HG03175 (cell line): ENCODE measurements at regions not wholly inside any gene's neighbourhood (a gene's known extent, or its start where the extent isn't known, plus 50 kb on each side); places are given as distances from the start of the nearest gene placed in this dataset.

Experiments used
- ATAC-seq: cut with Tn5 transposase; IDR thresholded peaks from one replicate; pipeline ENCODE4 v1.9.1; 2021; ENCODE audit warnings: mild to moderate bottlenecking, moderate library complexity; ENCODE audit not compliant: unreplicated experiment

DNA sequence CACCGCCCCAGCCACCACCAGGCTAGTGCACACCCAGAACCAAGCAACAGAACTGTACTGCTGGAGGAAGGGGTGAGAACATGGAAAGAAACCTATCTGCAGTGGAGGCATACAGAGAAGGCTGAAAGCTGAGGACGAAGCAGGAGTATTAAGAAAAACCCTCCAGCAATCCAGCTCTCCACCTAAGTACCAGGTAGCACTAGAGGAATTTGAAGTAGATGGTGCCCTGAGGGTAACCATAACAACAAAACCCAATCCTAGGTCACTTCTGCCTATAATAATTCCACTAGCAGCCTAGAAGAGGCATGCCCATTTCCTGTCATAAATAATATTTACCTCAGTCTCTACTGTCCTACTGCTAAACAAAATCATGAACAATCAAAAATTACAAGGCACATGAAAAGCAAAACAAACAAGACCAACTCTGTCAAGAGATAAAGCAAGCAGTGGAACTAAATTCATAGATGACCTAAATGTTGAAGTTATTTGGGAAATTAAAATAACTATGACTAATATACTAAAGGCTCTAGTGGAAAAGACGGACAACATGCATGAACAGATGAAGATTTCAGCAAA is 51.1 kb downstream of the HYCC1 start:
- no peak for ATAC-seq

DNA sequence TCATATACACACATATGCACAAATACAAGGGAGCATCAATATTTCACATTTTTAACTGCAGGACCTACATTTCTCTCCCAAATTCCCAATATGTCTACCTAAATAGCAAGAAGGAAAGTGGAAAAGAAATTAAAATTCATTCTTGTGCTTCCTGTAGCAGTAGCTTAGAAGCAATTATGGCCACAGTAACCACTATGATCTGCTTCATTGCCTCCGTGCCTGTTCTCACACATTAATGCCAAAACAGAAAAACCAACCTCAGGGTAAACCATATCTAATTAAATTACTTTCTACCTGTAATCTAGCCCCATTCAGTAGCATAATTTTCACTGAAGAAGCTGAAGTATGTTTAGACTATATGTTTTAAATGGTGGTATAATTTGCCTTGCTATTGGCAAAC is 55.2 kb downstream of the HYCC1 start:
- no peak for ATAC-seq

- no peak for ATAC-seq
Measured at GRCh38 chr7:22954251-22954650, 59.7 kb downstream of the HYCC1 start.

GRCh38 chr7:22952306-22953015 is 61.5 kb downstream of the HYCC1 start:
- no peak for ATAC-seq

DNA sequence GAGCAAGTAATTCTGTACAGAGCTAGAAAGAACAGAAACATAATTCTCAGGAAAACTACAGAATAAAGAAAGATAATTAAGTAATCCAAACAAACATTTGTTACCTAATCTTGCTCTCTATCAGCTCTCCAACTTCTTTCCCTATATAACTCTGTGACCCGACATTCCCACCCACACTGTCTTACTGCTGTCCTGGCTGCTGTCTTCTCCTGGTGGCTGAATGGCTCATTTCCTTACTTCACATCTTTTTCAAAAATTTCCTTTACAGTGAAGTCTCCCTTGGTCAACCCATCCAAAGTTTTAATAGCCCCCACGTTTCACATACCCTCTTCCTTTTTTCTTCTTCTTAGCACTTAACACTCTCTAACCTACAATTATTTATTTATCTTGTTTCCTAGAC is 64.0 kb downstream of the HYCC1 start:
- no peak for ATAC-seq

DNA sequence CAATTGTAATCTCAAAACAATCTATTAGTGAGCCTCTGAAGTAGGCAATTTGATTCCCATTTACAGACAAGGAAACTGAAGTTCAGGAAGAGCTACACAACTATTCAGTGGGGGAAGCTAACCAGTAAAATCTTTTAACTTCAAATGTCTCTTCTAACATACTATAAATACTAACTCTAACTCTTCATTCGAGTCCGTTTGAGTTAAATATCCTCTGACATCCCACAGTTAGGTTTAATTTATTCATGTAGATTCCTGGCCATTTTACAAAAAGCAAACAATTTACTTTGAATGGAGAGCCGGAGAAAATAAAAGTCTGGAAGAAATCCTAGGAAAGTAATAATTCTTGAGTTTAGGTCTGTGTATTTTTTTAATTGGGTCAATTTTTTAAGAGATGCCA is 64.7 kb downstream of the HYCC1 start:
- ATAC-seq: no peak

DNA sequence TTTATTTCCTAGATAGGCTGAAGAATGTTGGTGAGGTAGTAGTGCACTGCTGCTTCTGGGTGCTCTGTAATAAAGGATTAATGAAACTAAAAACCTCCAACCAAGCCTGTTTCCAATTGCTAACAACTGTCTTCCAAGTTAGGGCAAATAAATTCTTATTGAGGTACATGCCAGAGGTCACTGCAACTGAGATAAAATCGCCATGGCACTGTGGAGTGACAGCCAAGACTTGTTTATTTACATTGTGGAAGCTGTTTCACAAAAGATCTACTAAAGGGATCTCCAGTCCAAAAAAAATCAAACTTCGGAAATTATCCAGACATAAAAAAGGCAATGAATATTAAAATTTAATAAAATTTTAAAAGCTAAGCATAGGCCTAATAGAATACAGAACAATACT is 65.2 kb downstream of the HYCC1 start:
- no peak for ATAC-seq

DNA sequence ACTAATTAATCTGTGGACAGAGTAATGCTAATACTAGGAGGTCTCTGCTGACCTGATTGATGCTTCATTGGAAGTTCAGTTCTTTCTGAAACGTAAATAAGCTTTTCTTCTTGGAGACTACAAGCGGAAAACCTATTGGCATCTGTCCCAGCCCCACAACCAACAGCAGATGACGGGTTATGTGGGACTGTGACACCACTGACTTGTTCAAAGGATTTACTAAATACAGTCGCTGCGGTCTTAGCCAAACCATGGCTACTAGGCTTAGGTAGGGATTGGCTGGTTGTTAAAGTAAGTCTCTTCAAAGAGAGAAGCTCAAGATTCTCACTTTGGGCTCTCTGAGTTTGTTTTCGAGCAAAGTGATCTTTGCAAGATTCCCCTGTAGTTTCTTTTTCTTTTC is 68.3 kb downstream of the HYCC1 start:
- ATAC-seq: no peak

GRCh38 chr7:22944510-22944909 is 69.4 kb downstream of the HYCC1 start:
- ATAC-seq: no peak

GRCh38 chr7:22944022-22944421 is 69.9 kb downstream of the HYCC1 start:
- ATAC-seq: no peak

DNA sequence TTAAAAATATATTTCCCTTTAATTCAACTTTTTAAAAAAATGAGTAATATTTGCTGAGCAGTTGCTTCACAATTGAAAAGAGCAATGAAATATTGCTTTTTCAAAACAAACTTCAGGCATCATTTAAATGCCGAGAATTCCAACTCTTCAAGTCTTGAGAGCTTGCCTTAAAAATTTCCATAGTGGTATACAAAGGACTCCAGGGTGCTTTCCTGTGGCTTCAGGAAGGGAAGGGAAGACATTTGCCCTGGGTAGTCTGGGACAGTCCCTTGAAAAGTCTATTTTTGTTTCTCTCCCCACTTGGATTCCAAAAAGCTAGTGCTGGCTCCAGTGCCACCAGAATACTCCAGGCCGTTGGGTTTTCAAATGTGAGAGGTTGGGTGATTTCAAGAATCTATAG is 71.7 kb downstream of the HYCC1 start:
- no peak for ATAC-seq

DNA sequence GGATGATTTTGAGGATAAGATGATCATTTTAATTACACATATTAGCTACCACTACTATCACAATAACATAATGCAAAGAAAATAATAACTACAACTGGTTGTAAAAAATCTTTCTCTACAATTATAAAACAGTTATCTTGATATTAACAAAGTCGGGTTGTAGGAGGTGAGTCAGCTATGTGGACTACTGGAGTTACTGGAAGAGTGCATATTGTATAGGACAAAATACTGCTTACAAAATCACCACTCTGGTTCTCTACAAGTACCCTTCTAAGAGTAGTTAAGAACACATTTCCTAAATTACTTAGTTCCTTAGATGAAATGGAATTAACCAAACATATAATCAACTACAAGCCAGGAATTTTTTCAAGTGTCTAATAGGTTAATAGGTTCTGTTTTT is 74.1 kb downstream of the HYCC1 start:
- no peak for ATAC-seq

- no peak for ATAC-seq
Measured at GRCh38 chr7:22937946-22938345, 76.0 kb downstream of the HYCC1 start.

- ATAC-seq: no peak
Measured at GRCh38 chr7:22936246-22936645, 77.7 kb downstream of the HYCC1 start.

DNA sequence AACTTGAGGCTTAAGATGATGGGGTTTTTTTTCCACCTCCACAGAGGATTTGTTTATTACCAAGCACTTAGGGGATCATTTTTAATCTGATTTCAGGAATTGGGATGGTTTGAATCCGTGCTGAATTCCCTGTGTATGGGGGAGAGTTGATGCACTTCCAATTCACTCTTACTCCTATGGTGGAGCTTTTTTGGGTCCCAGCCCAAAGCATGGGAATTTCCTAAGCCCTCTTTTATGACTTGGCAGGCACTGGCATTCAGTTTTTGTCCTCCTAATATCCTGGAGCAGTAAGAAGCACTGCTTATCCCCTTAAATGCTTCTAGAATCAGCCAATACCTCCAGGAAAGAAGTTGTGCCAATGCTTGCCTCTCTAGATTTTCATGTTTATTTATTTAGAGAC is 78.7 kb downstream of the HYCC1 start:
- ATAC-seq: no peak

DNA sequence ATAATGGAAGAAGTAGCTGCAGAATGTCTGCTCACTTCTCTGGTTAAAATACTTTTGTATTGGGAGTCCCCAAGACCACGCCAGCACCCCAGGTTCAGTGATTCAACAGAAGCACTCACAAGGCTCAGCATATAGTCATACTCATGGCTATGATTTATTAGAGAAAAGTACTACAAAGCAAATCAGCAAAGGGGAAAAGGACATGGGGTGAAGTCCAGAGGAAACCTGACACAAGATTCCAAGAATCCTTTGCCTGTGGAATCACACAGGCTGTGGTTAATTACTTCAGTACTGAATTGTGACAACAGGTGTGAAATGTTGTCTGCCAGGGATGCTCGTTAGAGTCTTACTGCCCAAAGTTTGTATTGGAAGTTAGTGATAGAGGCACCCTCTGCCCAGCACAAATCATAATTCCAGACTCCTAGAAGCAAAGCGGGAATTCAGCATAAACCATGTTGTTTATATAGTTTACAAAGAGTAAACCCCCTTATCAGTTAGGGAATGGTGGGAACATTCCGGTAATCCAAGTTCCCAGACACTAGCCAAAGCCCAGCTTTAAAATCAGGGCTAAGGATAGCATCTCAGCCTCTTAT is 79.4 kb downstream of the HYCC1 start:
- ATAC-seq: no peak

DNA sequence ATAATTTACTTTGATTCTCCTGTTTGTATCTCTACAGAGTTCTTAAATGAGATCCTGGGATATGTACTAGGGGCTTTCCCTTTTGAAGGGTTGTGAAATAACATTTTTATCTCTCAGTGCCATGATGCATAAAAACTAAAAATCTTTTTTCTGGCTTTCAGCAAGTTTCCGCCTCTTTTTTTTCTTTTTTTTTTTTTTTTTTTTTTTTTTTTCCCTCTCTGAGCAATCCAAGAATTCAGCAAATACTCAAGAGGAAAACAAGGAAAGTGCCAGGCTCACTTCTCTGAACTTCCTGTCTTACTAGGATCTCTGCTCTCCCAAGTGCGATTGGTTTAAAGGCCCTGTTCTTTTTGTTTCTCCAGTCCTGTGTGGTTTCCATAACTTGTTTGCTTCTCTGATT is 79.9 kb downstream of the HYCC1 start:
- ATAC-seq: no peak

DNA sequence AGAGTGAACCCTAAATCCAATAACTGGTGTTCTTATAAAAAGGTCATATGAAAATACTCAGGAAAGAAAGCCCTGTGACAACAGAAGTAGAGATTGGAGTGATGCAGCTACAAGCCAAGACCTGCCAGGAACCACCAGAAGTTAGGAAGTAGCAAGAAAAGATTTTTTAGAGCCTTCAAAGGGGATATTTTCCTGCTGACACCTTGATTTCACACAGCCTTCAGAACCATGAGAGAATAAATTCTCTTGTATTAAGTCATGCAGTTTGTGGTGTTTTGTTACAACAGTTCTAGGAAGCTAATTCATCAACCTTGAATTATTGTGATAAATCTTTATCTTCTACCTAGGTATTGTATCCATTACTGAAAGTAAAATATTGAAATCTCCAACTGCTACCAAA is 81.0 kb downstream of the HYCC1 start:
- no peak for ATAC-seq

DNA sequence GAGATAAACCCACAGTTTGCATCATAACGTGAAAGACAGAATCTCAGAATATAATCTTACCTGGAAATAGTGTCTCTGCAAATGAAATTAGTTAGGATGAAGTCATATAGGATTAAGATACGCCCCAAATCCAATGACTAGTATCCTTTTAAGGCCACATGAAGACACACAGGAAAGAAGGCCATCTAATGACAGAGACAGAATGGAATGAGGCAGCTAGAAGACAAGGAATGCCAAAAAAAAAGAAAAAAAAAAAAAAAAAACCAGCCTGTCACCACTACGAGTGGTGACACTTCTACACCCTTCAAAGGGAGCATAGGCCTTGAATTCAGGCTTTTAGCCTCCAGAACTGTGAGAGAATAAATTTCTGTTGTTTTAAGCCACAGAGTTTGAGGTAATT is 82.9 kb downstream of the HYCC1 start:
- no peak for ATAC-seq

DNA sequence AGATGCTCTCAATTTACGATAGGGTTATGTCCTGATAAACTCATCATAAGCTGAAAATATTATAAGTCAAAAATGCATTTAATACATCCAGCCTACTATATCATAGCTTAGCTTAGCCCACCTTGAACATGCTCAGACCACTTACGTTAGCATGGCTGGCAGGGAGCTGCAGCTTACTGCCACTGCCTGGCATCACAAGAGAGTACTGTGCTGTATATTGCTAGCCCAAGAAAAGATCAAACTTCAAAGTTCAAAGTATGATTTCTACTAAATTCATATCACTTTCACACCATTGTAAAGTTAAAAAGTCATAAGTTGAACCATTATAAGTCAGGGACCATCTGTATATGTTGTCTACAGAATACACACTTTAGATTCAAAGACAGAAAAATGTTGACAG is 91.6 kb downstream of the HYCC1 start:
- no peak for ATAC-seq

- no peak for ATAC-seq
Measured at GRCh38 chr7:22921386-22922086, 92.4 kb downstream of the HYCC1 start.

- ATAC-seq: no peak
Measured at GRCh38 chr7:22920672-22921071, 93.3 kb downstream of the HYCC1 start.
